ENCODE measurements at regions not wholly inside any gene's neighbourhood (a gene's known extent, or its start where the extent isn't known, plus 50 kb on each side); places are given as distances from the start of the nearest gene placed in this dataset.

DNA sequence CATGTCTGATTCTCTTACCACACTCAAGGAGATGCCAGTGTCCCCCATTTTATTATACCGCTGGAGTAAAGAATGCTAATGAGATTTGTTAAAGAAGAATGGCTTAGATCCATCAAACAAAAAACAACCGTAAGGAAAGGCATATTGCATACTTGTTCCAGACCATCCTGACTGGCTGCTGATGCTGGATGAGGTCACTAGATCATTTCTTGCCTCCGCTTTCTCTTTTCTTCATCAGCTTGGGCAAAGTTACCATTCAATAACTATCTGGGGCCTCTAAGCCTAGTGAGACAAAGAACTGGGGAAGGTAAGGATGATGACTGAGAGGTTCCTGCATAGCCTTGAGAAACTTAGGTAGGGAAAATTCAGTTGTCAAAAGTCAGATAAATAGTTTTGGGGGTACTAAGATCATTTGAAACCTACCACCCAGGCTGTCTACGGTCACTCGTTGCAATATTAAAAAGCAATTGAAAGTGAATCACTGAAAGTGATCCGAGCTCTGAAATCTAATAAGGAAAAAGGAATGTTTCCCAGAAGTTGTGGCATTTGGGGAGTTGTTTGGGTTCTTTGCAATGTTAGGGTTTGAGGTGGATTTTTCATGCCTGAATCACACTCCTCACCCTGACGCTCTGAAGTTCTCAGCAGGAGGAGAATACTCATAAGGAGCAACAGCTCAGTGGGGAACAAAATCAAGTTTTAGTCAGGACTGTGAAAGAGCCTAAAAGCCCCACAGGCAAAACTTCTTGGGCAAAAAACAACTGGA, 176.8 kb downstream of the HHIPL2 start:
- BruUV-seq (replicated peaks) = no TSS peak
- Histone ChIP-seq H3K9me3 (ENCODE audit: insufficient read depth, low read depth) (no peaks in the 10 kb centered on the region), H3K4me3 (no peak overlapping the region), H3K36me3 (ENCODE audit: low read depth) (no peaks in the 10 kb centered on the region), H3K79me2 (ENCODE audit: low read depth) (no peaks in the 10 kb centered on the region), H2AFZ (peak overlapping the region; percentile 14; the same call in 1 of the 2 replicates), H3F3A (ENCODE audit: insufficient read depth, low read depth) (no peaks in the 10 kb centered on the region; the same call in 1 of the 2 replicates), H3K9me2 (ENCODE audit: insufficient read depth) (no peaks in the 10 kb centered on the region; the same call in 1 of the 2 replicates), H3K27me3 (ENCODE audit: insufficient read depth, low read depth) (0 out of 2 replicates have a peak, but pooled peaks cover 5% of the 10 kb centered on the region), H3K27ac (peak overlapping the region; percentile 29), H3K4me1 (replicated peaks; ENCODE audit: insufficient read depth) (peaks cover 16% of the 10 kb centered on the region), H4K20me1 (ENCODE audit: insufficient read depth) (no peaks in the 10 kb centered on the region), H3K4me2 (peak overlapping the region; percentile 32; the same call in 1 of the 2 replicates)
- TF ChIP-seq EZH2 (IDR thresholded peaks at IDR 0.05; ENCODE audit: low read depth) = no peak
- TF ChIP-seq, protein P1, sequence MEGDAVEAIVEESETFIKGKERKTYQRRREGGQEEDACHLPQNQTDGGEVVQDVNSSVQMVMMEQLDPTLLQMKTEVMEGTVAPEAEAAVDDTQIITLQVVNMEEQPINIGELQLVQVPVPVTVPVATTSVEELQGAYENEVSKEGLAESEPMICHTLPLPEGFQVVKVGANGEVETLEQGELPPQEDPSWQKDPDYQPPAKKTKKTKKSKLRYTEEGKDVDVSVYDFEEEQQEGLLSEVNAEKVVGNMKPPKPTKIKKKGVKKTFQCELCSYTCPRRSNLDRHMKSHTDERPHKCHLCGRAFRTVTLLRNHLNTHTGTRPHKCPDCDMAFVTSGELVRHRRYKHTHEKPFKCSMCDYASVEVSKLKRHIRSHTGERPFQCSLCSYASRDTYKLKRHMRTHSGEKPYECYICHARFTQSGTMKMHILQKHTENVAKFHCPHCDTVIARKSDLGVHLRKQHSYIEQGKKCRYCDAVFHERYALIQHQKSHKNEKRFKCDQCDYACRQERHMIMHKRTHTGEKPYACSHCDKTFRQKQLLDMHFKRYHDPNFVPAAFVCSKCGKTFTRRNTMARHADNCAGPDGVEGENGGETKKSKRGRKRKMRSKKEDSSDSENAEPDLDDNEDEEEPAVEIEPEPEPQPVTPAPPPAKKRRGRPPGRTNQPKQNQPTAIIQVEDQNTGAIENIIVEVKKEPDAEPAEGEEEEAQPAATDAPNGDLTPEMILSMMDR (conservative IDR thresholded peaks at IDR 0.05) = no peak
- peak in 1 of 2 experiments; percentile 26 for DNase-seq
- CTCF ChIA-PET = interaction anchor here (0.6 kb wide), 1 partner anchor 758 kb away, joined by 3 read pairs; no protein-coding TSS in a partner anchor
- intact Hi-C loops (cut with micrococcal nuclease; ENCODE audit: unreplicated experiment) = loop anchor here (2.0 kb wide), 1 partner anchor 36 kb away; no protein-coding TSS in a partner anchor
- POLR2A ChIA-PET (ENCODE audit: unreplicated experiment) = interaction anchor here (0.7 kb wide), 1 partner anchor 342 kb away, joined by 4 read pairs; no protein-coding TSS in a partner anchor

DNA sequence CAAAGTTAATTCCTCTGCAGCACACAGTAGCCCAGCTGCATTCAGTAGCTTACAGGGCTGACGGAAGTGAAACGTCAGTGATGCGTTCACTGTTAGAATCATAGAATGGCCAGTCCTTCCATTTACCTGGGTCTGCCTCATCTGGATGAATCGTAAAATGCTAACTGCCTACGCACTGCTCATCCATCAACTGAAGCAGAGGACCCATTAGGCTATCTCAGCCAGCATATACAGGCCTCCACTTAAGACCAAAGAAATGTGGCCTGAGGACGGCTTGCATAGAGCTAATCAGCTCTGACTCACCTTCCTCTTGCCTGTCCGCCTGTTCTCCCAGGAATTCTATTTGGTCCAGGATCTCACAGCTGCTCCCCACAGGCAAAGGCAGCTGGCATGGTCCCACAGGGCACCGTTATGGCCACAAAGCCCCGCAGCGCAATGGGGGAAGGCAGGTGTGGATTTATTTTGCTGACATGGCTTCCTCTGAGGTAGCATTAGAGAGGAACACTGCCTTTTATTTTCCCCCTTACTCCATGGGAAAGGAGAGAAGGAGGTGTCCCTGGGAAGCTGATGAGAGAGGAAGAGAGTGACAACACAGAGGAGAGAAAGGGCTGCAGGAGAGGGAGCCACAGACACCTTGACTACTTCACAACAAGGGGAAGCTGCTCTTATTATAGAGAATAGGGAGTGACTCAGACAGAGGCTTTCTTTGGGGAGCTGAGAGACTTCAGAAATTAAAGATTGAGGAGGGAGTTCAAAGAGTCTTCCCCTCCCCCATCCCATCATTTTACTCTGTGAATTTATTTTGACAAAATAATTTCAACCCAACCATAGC, 177.6 kb downstream of the HHIPL2 start:
- H3K4me1 ChIP-seq (replicated peaks; ENCODE audit: insufficient read depth) = peaks cover 16% of the 10 kb centered on the region
- H3K4me2 ChIP-seq = no peak overlapping the region
- no peaks in the 10 kb centered on the region for H3K79me2 ChIP-seq (ENCODE audit: low read depth)
- no peaks in the 10 kb centered on the region for H3K36me3 ChIP-seq (ENCODE audit: low read depth)
- no TSS peak for BruUV-seq (replicated peaks)
- no peaks in the 10 kb centered on the region; the same call in 1 of the 2 replicates for H3F3A ChIP-seq (ENCODE audit: insufficient read depth, low read depth)
- no peaks in the 10 kb centered on the region for H3K9me3 ChIP-seq (ENCODE audit: insufficient read depth, low read depth)
- H3K27ac ChIP-seq = no peak overlapping the region
- H2AFZ ChIP-seq = no peak overlapping the region
- intact Hi-C loops (cut with micrococcal nuclease; ENCODE audit: unreplicated experiment) = loop anchor here (2.0 kb wide), 1 partner anchor 35 kb away; no protein-coding TSS in a partner anchor
- H4K20me1 ChIP-seq (ENCODE audit: insufficient read depth) = no peaks in the 10 kb centered on the region
- no peaks in the 10 kb centered on the region; the same call in 1 of the 2 replicates for H3K9me2 ChIP-seq (ENCODE audit: insufficient read depth)
- 0 out of 2 replicates have a peak, but pooled peaks cover 5% of the 10 kb centered on the region for H3K27me3 ChIP-seq (ENCODE audit: insufficient read depth, low read depth)
- ChIA-PET CTCF (interaction anchor here (0.6 kb wide), 1 partner anchor 757 kb away, joined by 3 read pairs; no protein-coding TSS in a partner anchor), POLR2A (ENCODE audit: unreplicated experiment) (interaction anchor here (0.6 to 0.7 kb wide), 3 partner anchors 28 to 361 kb away, joined by 3 to 16 read pairs (median 4); no protein-coding TSS in a partner anchor)
- no peak for DNase-seq
- TF ChIP-seq, protein P1 (conservative IDR thresholded peaks at IDR 0.05) = no peak
- no peak for TF ChIP-seq EZH2 (IDR thresholded peaks at IDR 0.05; ENCODE audit: low read depth)
- H3K4me3 ChIP-seq = no peak overlapping the region

DNA sequence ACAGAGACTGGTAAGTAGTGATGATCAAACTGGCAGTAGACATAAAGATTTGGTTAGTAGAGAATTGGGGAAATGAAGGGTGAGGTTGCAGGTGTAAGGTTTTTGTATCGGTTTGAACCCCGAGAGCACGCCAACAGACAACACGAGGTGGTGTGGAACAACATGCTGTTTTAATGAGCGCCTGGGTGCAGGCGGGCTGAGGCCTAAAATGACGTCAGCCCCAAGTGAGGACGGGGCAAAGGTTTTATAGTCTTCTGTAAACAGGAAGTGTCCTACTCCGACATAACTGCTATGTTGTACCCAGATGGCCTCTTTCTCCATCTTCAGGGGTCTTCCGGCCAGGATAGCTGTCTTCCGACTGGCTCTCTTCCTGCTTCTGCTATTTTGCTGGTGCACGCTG, 178.8 kb downstream of the HHIPL2 start:
- DNase-seq = no peak
- Histone ChIP-seq H4K20me1 (ENCODE audit: insufficient read depth) (no peaks in the 10 kb centered on the region), H3K4me2 (no peak overlapping the region), H3K27ac (no peak overlapping the region), H3F3A (ENCODE audit: insufficient read depth, low read depth) (no peaks in the 10 kb centered on the region; the same call in 1 of the 2 replicates), H3K9me3 (ENCODE audit: insufficient read depth, low read depth) (no peaks in the 10 kb centered on the region), H3K4me3 (no peak overlapping the region), H3K36me3 (ENCODE audit: low read depth) (no peaks in the 10 kb centered on the region), H3K4me1 (replicated peaks; ENCODE audit: insufficient read depth) (peaks cover 16% of the 10 kb centered on the region), H3K27me3 (ENCODE audit: insufficient read depth, low read depth) (0 out of 2 replicates have a peak, but pooled peaks cover 5% of the 10 kb centered on the region), H3K9me2 (ENCODE audit: insufficient read depth) (no peaks in the 10 kb centered on the region; the same call in 1 of the 2 replicates), H3K79me2 (ENCODE audit: low read depth) (no peaks in the 10 kb centered on the region), H2AFZ (no peak overlapping the region)
- intact Hi-C loops (cut with micrococcal nuclease; ENCODE audit: unreplicated experiment) = no loop called here
- POLR2A ChIA-PET (ENCODE audit: unreplicated experiment) = no interaction called here
- CTCF ChIA-PET = no interaction called here
- no TSS peak for BruUV-seq (replicated peaks)
- TF ChIP-seq, protein P1 (conservative IDR thresholded peaks at IDR 0.05) = no peak
- no peak for TF ChIP-seq EZH2 (IDR thresholded peaks at IDR 0.05; ENCODE audit: low read depth)

Measured in PC-9 (cell line).